ENCODE measurements at regions not wholly inside any gene's neighbourhood (a gene's known extent, or its start where the extent isn't known, plus 50 kb on each side); places are given as distances from the start of the nearest gene placed in this dataset.

DNA sequence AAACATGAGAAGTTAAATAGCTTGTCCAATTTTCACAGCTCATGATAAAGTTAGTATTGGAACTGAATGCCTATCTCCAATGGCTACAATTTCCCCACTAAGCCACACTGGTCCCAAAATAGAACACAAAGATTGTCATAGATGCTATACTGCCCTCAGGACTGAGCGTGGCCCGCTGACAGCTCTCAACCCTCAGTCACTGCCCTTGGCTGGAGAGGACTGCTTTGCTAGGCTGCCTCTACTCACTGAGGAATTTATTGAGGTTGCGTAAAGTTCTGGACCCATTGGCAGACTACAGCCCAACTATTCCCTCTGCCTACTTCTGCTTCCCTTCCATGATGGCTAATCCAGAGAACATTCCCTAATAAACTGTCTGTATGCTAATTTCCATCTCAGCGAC is 165.5 kb upstream of the BET1 start:
- H3K4me1 ChIP-seq (ENCODE audit: control insufficient read depth in 1 of 2, insufficient read depth in 1 of 2, low read depth in 1 of 2, low read length in 1 of 2), result no peaks in the 10 kb centered on the region
- TF ChIP-seq, protein P1, sequence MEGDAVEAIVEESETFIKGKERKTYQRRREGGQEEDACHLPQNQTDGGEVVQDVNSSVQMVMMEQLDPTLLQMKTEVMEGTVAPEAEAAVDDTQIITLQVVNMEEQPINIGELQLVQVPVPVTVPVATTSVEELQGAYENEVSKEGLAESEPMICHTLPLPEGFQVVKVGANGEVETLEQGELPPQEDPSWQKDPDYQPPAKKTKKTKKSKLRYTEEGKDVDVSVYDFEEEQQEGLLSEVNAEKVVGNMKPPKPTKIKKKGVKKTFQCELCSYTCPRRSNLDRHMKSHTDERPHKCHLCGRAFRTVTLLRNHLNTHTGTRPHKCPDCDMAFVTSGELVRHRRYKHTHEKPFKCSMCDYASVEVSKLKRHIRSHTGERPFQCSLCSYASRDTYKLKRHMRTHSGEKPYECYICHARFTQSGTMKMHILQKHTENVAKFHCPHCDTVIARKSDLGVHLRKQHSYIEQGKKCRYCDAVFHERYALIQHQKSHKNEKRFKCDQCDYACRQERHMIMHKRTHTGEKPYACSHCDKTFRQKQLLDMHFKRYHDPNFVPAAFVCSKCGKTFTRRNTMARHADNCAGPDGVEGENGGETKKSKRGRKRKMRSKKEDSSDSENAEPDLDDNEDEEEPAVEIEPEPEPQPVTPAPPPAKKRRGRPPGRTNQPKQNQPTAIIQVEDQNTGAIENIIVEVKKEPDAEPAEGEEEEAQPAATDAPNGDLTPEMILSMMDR (IDR thresholded peaks at IDR 0.05), result no peak
- H3K36me3 ChIP-seq, result no peaks in the 10 kb centered on the region
- H3K4me3 ChIP-seq (ENCODE audit: low read depth in 1 of 2, low read length in 1 of 2), result no peak overlapping the region
- H3K27ac ChIP-seq, result no peak overlapping the region
- H3K9me3 ChIP-seq, result no peaks in the 10 kb centered on the region
- no peaks in the 10 kb centered on the region for H3K27me3 ChIP-seq

DNA sequence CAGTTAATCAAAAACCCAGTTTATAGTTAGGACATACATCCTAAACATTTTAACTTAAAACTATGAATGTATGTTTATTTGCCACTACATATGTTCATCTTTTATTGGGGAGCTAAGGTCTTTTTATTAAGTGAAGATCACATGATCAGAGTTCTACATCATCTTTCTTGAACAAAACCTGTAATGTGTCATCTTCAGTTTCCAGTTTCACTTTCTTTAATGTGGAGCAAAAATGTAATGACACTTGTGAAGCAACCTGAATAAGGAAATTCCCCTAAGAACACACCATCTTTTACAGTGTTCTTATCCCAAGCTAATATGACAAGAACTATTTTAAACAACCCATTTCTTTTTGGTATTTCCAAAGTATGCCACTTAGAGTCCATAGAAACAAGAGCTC is 166.7 kb upstream of the BET1 start:
- TF ChIP-seq, protein P1 (IDR thresholded peaks at IDR 0.05), result no peak
- Histone ChIP-seq H3K27ac (no peak overlapping the region), H3K36me3 (no peaks in the 10 kb centered on the region), H3K4me3 (ENCODE audit: low read depth in 1 of 2, low read length in 1 of 2) (no peak overlapping the region), H3K4me1 (ENCODE audit: control insufficient read depth in 1 of 2, insufficient read depth in 1 of 2, low read depth in 1 of 2, low read length in 1 of 2) (no peaks in the 10 kb centered on the region), H3K27me3 (no peaks in the 10 kb centered on the region), H3K9me3 (no peaks in the 10 kb centered on the region)

DNA sequence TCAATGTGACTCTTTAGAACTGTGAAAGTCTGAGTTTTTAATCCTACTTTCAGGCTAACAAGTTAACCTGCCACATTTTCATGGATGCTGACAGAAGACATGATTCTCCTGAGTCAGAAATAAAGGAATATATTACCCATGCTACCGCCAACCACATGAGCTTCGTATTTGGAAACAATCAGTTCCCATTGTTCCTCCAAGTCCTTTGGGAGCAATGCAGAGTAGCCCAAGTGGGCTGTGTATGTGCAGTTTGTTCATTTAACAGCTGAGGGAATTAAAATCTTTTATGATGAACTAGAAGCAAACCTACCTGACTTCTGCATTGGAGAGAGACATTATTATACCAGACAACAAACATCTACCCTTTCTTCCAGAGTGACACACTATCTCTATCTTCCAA is 169.3 kb upstream of the BET1 start:
- Histone ChIP-seq H3K4me1 (ENCODE audit: control insufficient read depth in 1 of 2, insufficient read depth in 1 of 2, low read depth in 1 of 2, low read length in 1 of 2) (no peaks in the 10 kb centered on the region), H3K4me3 (ENCODE audit: low read depth in 1 of 2, low read length in 1 of 2) (no peak overlapping the region)
- TF ChIP-seq, protein P1 (IDR thresholded peaks at IDR 0.05), result no peak

DNA sequence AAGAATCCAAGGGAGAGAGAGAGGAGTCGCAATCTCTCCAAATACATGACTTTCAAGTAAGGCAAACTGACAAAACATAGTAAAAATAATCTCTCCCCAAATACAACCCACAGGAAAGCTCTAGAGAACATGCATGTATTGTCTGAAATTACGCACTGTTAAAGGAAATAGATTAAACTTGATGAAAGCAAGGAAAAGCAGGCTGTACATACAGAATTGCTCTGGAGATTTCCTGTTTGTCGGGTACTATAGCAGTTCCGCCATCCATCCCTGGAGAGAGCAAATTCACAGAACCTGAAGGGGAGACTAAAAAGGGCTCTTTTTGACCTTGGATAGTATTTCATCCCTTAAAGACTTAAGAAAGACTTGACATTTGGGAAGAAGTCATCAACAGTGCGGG is 170.2 kb upstream of the BET1 start:
- H3K9me3 ChIP-seq, result no peaks in the 10 kb centered on the region
- TF ChIP-seq, protein P1 (IDR thresholded peaks at IDR 0.05), result no peak
- H3K27ac ChIP-seq, result no peak overlapping the region
- H3K36me3 ChIP-seq, result no peaks in the 10 kb centered on the region
- no peak overlapping the region for H3K4me3 ChIP-seq (ENCODE audit: low read depth in 1 of 2, low read length in 1 of 2)
- H3K4me1 ChIP-seq (ENCODE audit: control insufficient read depth in 1 of 2, insufficient read depth in 1 of 2, low read depth in 1 of 2, low read length in 1 of 2), result no peaks in the 10 kb centered on the region
- H3K27me3 ChIP-seq, result no peaks in the 10 kb centered on the region

More for the DNA sequence above, 169.3 kb upstream of the BET1 start:
- no peak overlapping the region for H3K27ac ChIP-seq
- no peaks in the 10 kb centered on the region for H3K36me3 ChIP-seq
- no peaks in the 10 kb centered on the region for H3K27me3 ChIP-seq
- H3K9me3 ChIP-seq, result no peaks in the 10 kb centered on the region

DNA sequence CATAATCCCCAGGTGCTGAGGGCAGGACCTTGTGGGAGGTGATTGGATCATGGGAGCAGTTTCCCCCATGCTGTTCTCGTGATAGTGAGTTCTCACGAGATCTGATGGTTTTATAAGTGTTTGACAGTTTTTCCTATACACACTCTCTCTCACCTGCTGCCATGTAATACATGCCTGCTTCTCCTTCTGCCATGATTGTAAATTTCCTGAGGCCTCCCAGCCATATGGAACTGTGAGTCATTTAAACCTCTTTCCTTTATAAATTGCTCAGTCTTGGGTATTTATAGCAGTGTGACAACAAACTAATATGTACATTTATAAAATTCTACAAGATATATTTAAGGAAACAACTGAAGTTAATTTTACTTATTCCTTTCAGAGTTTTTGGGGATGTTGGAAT is 170.8 kb upstream of the BET1 start:
- no peaks in the 10 kb centered on the region for H3K27me3 ChIP-seq
- TF ChIP-seq, protein P1 (IDR thresholded peaks at IDR 0.05), result no peak

DNA sequence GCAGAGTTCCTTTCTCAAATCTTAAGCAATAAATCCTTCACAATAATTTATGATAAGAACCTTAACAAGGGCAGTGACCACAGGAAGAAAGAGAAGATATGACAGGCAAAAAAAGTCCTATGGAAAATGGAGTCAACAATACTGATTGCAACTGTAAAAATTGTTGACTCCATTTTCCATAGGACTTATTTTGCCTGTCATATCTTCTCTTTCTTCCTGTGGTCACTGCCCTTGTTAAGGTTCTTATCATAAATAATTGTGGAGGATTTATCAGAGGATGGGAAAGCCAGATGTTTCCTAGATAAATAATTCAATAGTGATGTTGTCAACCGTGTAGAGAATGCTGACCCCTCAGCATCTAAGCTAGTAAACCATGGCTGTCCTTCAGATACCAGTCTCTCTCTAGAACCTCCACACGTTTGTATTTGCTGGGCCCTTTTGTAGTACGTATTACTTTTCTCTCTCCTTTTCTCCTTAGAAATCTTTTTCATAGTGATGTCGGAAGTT is 172.6 kb upstream of the BET1 start:
- TF ChIP-seq, protein P1 (IDR thresholded peaks at IDR 0.05), result no peak
- H3K9me3 ChIP-seq, result no peaks in the 10 kb centered on the region
- no peaks in the 10 kb centered on the region for H3K36me3 ChIP-seq
- H3K4me3 ChIP-seq (ENCODE audit: low read depth in 1 of 2, low read length in 1 of 2), result no peak overlapping the region
- no peaks in the 10 kb centered on the region for H3K27me3 ChIP-seq
- no peak overlapping the region for H3K27ac ChIP-seq
- H3K4me1 ChIP-seq (ENCODE audit: control insufficient read depth in 1 of 2, insufficient read depth in 1 of 2, low read depth in 1 of 2, low read length in 1 of 2), result no peaks in the 10 kb centered on the region

More for the DNA sequence above, 170.8 kb upstream of the BET1 start:
- no peak overlapping the region for H3K27ac ChIP-seq
- H3K9me3 ChIP-seq, result no peaks in the 10 kb centered on the region
- H3K4me1 ChIP-seq (ENCODE audit: control insufficient read depth in 1 of 2, insufficient read depth in 1 of 2, low read depth in 1 of 2, low read length in 1 of 2), result no peaks in the 10 kb centered on the region
- no peak overlapping the region for H3K4me3 ChIP-seq (ENCODE audit: low read depth in 1 of 2, low read length in 1 of 2)
- no peaks in the 10 kb centered on the region for H3K36me3 ChIP-seq

All from neutrophil (primary cell).